Fibroblast of skin of back (primary cell): ENCODE measurements at regions not wholly inside any gene's neighbourhood (a gene's known extent, or its start where the extent isn't known, plus 50 kb on each side); places are given as distances from the start of the nearest gene placed in this dataset.

Experiments used
- DNase-seq: peaks from one replicate; pipeline ENCODE4 v3.0.0-alpha.2; 2013

GRCh38 chr10:91038971-91039370 is 118.1 kb upstream of the ANKRD1 start:
- no peak for DNase-seq

- DNase-seq: no peak
These were observed 119.5 kb upstream of the ANKRD1 start for GRCh38 chr10:91040343-91040742.

- no peak for DNase-seq
These were observed 121.2 kb upstream of the ANKRD1 start for GRCh38 chr10:91042069-91042468.

GRCh38 chr10:91043173-91043910 is 122.5 kb upstream of the ANKRD1 start:
- DNase-seq: peak; percentile 45

GRCh38 chr10:91046869-91047268 is 126.0 kb upstream of the ANKRD1 start:
- no peak for DNase-seq

- no peak for DNase-seq
These were observed 127.5 kb upstream of the ANKRD1 start for GRCh38 chr10:91048380-91048779.

GRCh38 chr10:91049296-91049987 is 128.6 kb upstream of the ANKRD1 start:
- no peak for DNase-seq

GRCh38 chr10:91049988-91050360 is 129.1 kb upstream of the ANKRD1 start:
- peak; percentile 39 for DNase-seq

- no peak for DNase-seq
These were observed 129.6 kb upstream of the ANKRD1 start for GRCh38 chr10:91050371-91051034.

GRCh38 chr10:91051829-91052228 is 130.9 kb upstream of the ANKRD1 start:
- DNase-seq: no peak

- peak; percentile 17 for DNase-seq
These were observed 133.4 kb upstream of the ANKRD1 start for GRCh38 chr10:91054325-91054724.

GRCh38 chr10:91061187-91061586 is 140.3 kb upstream of the ANKRD1 start:
- DNase-seq: no peak

GRCh38 chr10:91061608-91062007 is 140.7 kb upstream of the ANKRD1 start:
- DNase-seq: no peak

GRCh38 chr10:91062091-91062490 is 141.2 kb upstream of the ANKRD1 start:
- no peak for DNase-seq

- DNase-seq: no peak
These were observed 148.7 kb upstream of the PCGF5 start for GRCh38 chr10:91071786-91072185.

- DNase-seq: no peak
These were observed 147.0 kb upstream of the PCGF5 start for GRCh38 chr10:91073286-91073979.

- no peak for DNase-seq
These were observed 143.4 kb upstream of the PCGF5 start for GRCh38 chr10:91076991-91077548.

GRCh38 chr10:91077549-91078071 is 142.9 kb upstream of the PCGF5 start:
- DNase-seq: peak; percentile 86

- DNase-seq: no peak
These were observed 139.7 kb upstream of the PCGF5 start for GRCh38 chr10:91080776-91081175.

GRCh38 chr10:91082447-91082846 is 138.0 kb upstream of the PCGF5 start:
- DNase-seq: no peak

GRCh38 chr10:91088300-91089140 is 131.9 kb upstream of the PCGF5 start:
- DNase-seq: peak; percentile 43
